Activated T-cell treated with anti-CD3 and anti-CD28 coated beads, Interleukin-2, amount 50 U/mL, for 4 hours (primary cell): ENCODE measurements at regions not wholly inside any gene's neighbourhood (a gene's known extent, or its start where the extent isn't known, plus 50 kb on each side); places are given as distances from the start of the nearest gene placed in this dataset.

ENCODE experiments used
- ATAC-seq, 2 donors: fragments of 200-7000 bp; cut with Tn5 transposase; one replicate each; pipeline ENCODE4 v1.10.0; 2021
- DNase-seq: peaks from one replicate; pipeline ENCODE4 v3.0.0-alpha.2; 2020
- H3K27me3 Mint-ChIP-seq: one replicate; pipeline ENCODE4 v1.8.0; 2021; ENCODE audit warnings: low read depth, mixed read lengths
- H3K36me3 Mint-ChIP-seq: one replicate; pipeline ENCODE4 v1.8.0; 2022; ENCODE audit warnings: mixed read lengths; ENCODE audit not compliant: insufficient read depth
- H3K4me1 Mint-ChIP-seq: one replicate; pipeline ENCODE4 v1.8.0; 2021; ENCODE audit warnings: low read depth, mixed read lengths
- H3K4me3 Mint-ChIP-seq: one replicate; pipeline ENCODE4 v1.8.0; 2021; ENCODE audit warnings: mild to moderate bottlenecking, moderate library complexity, mixed read lengths
- H3K9me3 Mint-ChIP-seq: one replicate; pipeline ENCODE4 v1.8.0; 2021; ENCODE audit warnings: mixed read lengths

DNA sequence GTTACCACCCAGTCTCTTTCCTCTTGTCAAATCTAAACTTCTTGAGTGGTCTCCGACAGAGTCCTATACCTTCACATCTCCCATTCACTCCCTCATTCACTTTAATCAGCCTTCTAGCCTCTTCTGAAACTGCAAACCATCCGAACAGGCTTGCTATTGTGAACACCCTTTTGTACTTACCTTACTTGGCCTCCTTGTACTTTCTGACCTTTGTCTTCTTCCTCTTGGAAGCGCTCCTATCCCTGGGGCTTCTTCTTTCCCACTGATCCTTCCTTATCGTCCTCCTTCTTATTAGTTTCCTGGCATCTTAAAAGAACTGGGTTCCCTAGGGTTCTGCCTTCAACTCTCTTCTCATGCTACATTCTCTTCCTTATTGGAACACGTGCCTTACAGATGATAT, 76.9 kb upstream of the HIF1A start:
- Mint-ChIP-seq H3K4me3 (no peak overlapping the region), H3K4me1 (peaks cover 31% of the 10 kb centered on the region), H3K9me3 (no peaks in the 10 kb centered on the region), H3K27me3 (no peaks in the 10 kb centered on the region), H3K36me3 (no peaks in the 10 kb centered on the region)
- DNase-seq (no peak), ATAC-seq (no peak)

DNA sequence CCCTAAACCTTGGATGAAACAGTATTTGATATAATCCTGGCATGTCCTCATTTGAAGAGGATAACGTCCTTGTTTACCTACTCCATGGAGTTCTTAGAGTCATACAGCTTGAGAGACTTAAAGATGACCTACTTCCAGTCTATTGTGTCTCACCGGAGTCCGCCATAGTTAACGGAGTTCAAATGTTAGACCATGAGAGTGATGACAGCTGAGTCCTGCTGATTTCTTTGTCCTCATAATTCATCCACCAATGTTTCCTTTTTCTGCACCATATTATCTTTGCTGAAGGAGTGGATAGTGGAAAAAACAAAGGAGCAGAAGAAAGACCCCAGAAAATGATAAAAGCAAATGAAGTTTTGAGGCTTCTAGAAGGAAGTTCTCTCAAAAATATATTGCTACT, 75.8 kb upstream of the HIF1A start:
- Mint-ChIP-seq H3K27me3 (no peaks in the 10 kb centered on the region), H3K4me3 (no peak overlapping the region), H3K9me3 (no peaks in the 10 kb centered on the region), H3K4me1 (peaks cover 31% of the 10 kb centered on the region), H3K36me3 (no peaks in the 10 kb centered on the region)
- no peak for DNase-seq
- ATAC-seq = no peak

DNA sequence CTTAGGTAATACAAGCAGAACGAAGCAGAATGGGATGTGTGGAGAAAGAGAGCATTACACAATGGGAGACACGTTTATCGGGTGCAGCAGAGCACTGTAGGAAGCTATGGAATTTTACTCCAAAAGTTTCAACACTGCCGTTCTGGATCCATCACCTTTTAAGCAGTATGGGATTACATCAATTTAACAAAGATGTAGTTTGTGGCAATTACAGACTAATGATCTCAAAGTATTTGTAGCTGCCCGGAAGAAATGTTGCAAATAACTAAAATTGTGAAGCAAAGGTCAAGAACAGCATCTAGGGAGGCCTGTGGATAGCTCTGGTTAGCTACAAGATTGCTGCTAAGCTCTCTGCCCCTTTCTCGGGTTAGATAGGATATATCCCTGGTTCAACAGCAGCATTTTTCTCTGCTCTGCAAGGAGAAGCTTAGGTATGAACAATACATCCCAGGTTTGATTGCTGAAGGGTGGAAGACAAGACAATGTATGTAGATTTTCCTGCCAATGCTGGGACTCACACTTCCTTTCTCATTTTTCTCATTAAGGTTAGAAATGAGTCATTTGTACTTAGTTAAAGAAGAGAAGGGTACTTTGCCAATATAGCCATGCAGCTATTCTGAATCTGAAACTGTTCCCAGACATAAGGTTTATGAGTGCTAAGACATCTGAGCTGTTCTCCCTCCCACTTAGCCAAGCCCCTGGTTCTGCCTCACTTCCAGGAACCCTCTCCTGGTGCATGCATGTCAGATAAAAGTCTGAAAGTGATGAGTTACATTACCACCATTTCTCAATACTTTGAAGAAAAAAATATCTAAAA, 75.0 kb upstream of the HIF1A start:
- Mint-ChIP-seq H3K36me3 (no peaks in the 10 kb centered on the region), H3K9me3 (no peaks in the 10 kb centered on the region), H3K4me1 (peaks cover 34% of the 10 kb centered on the region), H3K27me3 (no peaks in the 10 kb centered on the region), H3K4me3 (peak overlapping the region; percentile 6)
- ATAC-seq (peak; percentile 94 to 95), DNase-seq (peak; percentile 23)

DNA sequence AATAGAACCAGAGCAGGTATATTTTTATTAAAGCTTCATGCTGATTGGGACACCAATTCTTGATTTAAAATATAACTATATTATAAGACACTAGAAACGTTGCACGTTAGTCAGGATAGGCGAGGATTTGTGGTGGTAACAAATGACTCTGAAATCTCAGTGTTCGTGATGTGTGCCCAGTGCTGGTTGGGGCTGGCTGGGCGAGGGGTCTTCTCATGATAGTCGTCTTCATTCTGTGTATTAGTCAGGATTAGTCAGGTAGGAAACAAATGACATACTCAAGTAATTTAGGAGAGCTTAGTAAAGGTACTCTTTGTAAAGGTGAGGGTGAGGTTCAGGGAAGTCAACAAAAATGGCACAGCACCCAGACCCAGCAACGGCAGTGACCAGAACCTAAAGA, 73.9 kb upstream of the HIF1A start:
- Mint-ChIP-seq H3K4me1 (peaks cover 34% of the 10 kb centered on the region), H3K9me3 (no peaks in the 10 kb centered on the region), H3K4me3 (no peak overlapping the region), H3K27me3 (no peaks in the 10 kb centered on the region), H3K36me3 (no peaks in the 10 kb centered on the region)
- ATAC-seq (peak; percentile 13 to 34), DNase-seq (no peak)

DNA sequence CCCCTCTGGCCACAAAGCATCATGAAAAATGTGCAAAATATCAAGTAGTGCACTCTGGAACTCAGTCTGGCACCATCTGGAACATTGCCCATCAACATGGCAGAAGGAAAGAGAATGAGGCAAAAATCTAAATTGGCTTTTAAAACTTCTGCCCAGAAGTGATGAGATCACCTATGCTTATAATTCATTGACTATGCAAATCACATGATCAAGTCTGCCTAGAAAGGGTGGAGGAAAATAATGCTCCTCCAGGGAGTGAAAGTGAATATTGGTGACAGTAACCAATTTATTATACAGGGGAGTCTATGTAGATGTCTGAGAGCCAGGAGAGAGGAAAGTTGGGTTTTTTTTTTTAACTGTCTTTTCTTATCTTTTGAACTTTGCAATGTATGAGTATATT, 73.3 kb upstream of the HIF1A start:
- no peak for DNase-seq
- no peaks in the 10 kb centered on the region for H3K36me3 Mint-ChIP-seq
- ATAC-seq = no peak
- no peak overlapping the region for H3K4me3 Mint-ChIP-seq
- peaks cover 34% of the 10 kb centered on the region for H3K4me1 Mint-ChIP-seq
- H3K9me3 Mint-ChIP-seq = no peaks in the 10 kb centered on the region
- no peaks in the 10 kb centered on the region for H3K27me3 Mint-ChIP-seq

DNA sequence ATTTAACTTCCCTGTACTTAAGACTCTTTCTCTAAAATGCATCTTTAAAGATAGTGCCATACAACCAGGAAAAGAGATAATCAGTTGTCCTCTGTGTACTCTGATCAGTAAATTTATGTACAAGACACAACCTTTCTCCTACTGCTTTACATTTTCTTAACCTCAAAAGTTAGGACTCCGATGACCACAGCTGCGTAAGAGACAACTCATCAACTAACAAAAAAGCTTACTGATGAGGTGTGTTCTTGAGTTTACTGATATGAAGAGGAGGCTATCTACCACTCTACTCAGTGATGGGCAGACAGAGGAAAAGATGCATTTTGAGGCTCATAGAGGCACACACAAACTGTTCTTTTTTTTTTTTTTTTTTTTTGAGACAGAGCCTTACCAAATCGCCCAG, 71.4 kb upstream of the HIF1A start:
- DNase-seq (no peak), ATAC-seq (no peak)
- H3K4me3 Mint-ChIP-seq = no peak overlapping the region
- no peaks in the 10 kb centered on the region for H3K36me3 Mint-ChIP-seq
- no peaks in the 10 kb centered on the region for H3K27me3 Mint-ChIP-seq
- H3K9me3 Mint-ChIP-seq = no peaks in the 10 kb centered on the region
- peaks cover 27% of the 10 kb centered on the region for H3K4me1 Mint-ChIP-seq

DNA sequence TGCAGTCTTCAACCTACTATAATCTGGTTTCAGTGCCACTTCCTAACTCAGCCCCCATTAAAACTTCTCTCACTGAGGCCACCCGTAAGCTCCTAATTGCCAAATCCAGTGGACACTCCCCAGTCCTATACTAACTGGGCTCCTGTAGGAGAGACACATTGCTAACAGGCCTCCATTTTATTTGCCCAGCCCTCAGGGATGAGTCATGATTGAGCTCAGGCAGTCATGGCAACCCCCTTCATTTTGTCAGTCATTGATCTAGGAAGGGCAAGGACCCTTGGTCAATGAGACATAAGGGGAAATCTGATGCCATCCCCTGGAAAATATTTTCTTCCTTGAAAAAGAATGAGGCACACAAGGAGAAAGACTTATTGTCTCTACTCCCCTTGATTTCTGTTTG, 70.1 kb upstream of the HIF1A start:
- no peaks in the 10 kb centered on the region for H3K36me3 Mint-ChIP-seq
- no peak overlapping the region for H3K4me3 Mint-ChIP-seq
- DNase-seq = no peak
- H3K9me3 Mint-ChIP-seq = no peaks in the 10 kb centered on the region
- H3K27me3 Mint-ChIP-seq = no peaks in the 10 kb centered on the region
- ATAC-seq = no peak
- H3K4me1 Mint-ChIP-seq = peaks cover 21% of the 10 kb centered on the region

DNA sequence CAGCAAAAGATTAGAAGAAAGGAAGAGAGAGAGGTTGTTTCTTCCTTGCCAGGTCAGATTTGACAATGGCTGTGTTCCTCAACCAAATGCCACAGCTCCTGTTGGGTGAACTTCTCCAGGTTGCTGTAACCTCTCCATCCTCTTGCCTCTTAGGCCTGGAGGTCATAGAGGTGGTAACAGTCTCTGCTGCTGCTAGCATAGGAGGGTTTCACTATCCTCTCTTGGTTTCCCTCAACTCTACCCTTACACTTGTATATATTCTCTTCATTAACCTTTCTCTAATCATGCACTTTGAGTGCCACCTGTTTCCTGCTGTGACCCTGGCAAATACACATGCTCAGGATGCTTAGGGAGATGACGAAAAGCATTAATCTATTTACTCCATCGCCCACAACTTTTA, 67.7 kb upstream of the HIF1A start:
- no peaks in the 10 kb centered on the region for H3K9me3 Mint-ChIP-seq
- H3K4me1 Mint-ChIP-seq = peaks cover 3% of the 10 kb centered on the region
- DNase-seq = no peak
- H3K27me3 Mint-ChIP-seq = no peaks in the 10 kb centered on the region
- no peak overlapping the region for H3K4me3 Mint-ChIP-seq
- ATAC-seq = no peak
- no peaks in the 10 kb centered on the region for H3K36me3 Mint-ChIP-seq

DNA sequence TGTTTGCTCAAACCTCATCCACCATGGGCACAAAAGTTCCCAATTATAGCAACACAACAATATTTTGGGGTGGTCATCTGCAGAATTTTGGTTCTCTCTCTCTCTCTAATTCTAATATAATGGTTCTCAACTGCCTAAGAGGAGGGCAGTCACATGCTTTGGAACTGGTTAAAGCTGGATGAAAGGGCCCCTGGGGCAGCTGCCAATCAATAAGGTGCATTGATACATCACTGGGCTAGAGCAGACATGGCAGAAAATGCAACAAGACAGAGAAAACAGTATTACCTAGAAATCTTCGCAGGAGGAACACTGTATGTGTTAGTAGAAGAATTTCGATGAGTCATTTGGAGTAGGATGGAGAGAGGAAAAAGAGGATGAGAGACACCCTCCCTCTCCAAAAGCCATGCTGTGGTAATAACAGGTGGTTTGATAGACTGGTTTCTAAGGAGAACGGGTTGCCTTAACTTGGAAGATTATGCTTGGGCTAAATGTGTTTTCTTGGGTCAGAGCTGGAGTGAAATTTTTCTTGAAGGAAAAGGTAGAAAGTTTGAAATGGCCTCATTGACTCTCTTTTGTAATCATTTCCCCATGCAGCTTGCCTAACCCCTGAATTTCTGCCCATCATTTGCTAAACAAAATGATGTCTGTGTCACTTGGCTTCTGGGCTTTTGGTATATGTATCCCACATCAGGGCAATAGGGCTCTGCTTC, 67.1 kb upstream of the HIF1A start:
- Mint-ChIP-seq H3K4me1 (peaks cover 3% of the 10 kb centered on the region), H3K36me3 (no peaks in the 10 kb centered on the region), H3K27me3 (no peaks in the 10 kb centered on the region), H3K4me3 (no peak overlapping the region), H3K9me3 (no peaks in the 10 kb centered on the region)
- ATAC-seq (no peak), DNase-seq (no peak)

DNA sequence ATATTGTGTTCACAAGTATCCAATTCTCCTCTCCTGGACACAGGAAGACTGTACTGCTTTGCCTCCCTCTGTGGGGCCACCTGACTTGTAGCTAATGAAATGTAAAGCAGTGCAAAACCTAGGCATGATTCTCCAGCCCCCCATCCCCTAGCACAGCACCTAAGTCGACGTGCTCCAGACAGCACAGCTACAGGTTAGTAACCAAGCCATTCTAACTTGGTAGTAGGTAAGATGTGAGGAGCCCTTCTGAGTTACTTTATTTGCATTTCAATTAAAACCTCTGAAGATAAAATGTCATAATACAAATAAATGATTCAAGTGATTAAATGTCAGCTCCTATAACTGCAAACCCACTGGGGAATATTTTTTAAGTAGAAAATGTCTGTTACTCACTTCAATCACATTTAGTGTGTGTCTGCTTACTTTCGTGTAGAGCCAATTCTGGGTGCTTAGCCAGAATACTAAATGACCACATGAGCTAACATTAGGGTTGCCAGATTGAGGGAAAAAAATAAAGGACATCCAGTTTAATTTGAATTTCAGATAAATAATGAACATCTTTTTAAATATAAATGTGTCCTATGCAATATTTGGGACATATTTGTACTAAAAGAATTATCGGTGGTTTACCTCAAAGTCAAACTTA, 64.8 kb upstream of the HIF1A start:
- no peaks in the 10 kb centered on the region for H3K4me1 Mint-ChIP-seq
- DNase-seq = no peak
- ATAC-seq = no peak
- no peak overlapping the region for H3K4me3 Mint-ChIP-seq
- H3K36me3 Mint-ChIP-seq = no peaks in the 10 kb centered on the region
- H3K9me3 Mint-ChIP-seq = no peaks in the 10 kb centered on the region
- no peaks in the 10 kb centered on the region for H3K27me3 Mint-ChIP-seq

DNA sequence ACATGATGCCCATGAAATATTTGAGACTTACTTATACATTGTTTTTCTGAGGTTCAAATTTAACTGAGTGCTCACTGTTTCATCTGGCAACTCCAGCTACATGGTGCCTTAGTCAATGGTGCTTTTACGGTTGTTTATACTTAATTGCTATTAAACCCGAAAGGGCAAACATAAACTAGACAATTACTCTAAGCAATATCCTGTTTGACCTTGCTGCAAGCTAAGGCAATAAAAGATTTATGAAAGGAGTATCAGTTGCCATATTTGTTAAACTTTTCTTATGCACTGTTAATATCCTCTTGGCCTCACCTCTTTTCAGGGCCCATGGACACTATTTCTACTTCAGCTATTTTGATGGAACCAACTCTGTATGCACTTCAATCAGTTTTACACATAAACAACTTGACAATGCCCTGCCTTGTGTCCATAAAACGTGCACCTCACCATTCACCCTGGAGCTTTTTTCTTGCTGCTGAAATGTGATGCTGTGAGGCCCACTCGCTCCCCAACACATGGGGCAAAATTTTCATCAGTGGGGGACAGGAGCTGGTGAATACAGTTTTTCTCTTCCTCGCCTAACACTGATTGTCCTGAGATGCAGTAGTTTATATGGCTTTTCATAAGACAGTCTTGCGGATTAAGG, 64.1 kb upstream of the HIF1A start:
- H3K4me3 Mint-ChIP-seq = no peak overlapping the region
- no peaks in the 10 kb centered on the region for H3K36me3 Mint-ChIP-seq
- ATAC-seq = no peak
- H3K4me1 Mint-ChIP-seq = peaks cover 5% of the 10 kb centered on the region
- H3K27me3 Mint-ChIP-seq = no peaks in the 10 kb centered on the region
- no peak for DNase-seq
- no peaks in the 10 kb centered on the region for H3K9me3 Mint-ChIP-seq

DNA sequence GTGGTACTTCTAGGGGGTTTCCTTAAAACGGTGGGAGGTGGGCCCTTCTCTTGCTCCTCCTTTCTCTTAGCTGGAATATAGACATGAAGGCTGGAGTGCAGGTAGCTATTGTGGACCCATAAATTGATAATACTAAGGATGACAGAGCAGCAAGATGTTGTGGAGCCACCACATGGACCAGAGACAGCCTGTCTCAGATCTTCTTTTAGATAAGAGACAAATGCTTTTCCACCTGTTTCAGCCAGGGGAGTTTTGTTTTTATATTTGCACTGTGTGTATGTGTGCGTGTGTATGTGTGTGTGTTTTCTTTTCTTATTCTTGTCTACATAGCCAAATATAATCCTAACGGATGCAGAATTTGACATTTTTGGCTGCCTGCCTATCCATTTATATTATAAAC, 62.9 kb upstream of the HIF1A start:
- H3K36me3 Mint-ChIP-seq = no peaks in the 10 kb centered on the region
- peaks cover 10% of the 10 kb centered on the region for H3K4me1 Mint-ChIP-seq
- H3K27me3 Mint-ChIP-seq = no peaks in the 10 kb centered on the region
- no peak overlapping the region for H3K4me3 Mint-ChIP-seq
- DNase-seq (no peak), ATAC-seq (no peak)
- no peaks in the 10 kb centered on the region for H3K9me3 Mint-ChIP-seq

DNA sequence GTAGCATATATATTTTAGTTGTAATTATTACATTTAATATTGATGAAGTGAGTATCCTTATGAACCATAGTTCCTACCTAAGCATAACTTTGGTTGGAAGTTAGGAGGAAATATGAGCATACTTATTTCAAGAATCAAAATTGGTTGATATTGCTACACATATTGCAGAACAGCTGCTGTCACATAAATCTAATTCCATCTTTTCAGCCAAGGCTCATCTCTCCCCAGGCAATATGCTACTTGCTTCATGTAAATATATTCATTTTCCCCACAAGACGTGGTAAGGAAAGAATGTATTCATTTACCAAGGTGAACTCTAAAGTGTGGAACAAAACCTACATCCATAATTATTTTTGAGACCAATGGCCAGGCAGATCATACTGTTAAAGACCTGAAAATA, 62.5 kb upstream of the HIF1A start:
- peaks cover 10% of the 10 kb centered on the region for H3K4me1 Mint-ChIP-seq

DNA sequence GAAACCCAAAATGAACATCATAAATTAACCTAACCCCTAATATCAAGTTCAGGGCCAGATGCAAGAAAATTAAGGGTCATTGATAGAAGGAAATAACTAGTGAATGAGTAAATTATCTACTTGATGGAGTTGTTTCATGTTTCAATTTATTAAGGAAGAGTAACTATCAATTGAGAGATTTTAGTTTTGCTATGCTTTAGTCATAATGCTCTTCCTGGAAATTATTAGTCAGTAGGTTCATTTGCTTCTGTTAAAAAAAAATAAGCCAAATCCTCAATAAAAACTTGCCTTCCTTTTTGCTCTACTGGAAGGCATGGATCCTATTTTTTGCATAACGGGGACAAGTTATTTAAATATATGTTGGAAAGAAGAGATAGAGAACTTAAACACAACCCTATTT, 59.0 kb upstream of the HIF1A start:
- no peak for DNase-seq
- Mint-ChIP-seq H3K27me3 (no peaks in the 10 kb centered on the region), H3K4me1 (peaks cover 13% of the 10 kb centered on the region), H3K4me3 (no peak overlapping the region), H3K36me3 (no peaks in the 10 kb centered on the region), H3K9me3 (no peaks in the 10 kb centered on the region)
- no peak for ATAC-seq

More for the DNA sequence above, 62.5 kb upstream of the HIF1A start:
- H3K27me3 Mint-ChIP-seq = no peaks in the 10 kb centered on the region
- no peak for DNase-seq
- H3K9me3 Mint-ChIP-seq = no peaks in the 10 kb centered on the region
- ATAC-seq = no peak
- H3K36me3 Mint-ChIP-seq = no peaks in the 10 kb centered on the region
- no peak overlapping the region for H3K4me3 Mint-ChIP-seq
